Activated naive CD8-positive, alpha-beta T cell treated with anti-CD3 and anti-CD28 coated beads, Interleukin-2, amount 50 U/mL, for 24 hours (primary cell): ENCODE measurements at regions not wholly inside any gene's neighbourhood (a gene's known extent, or its start where the extent isn't known, plus 50 kb on each side); places are given as distances from the start of the nearest gene placed in this dataset.

Experiments
- ATAC-seq: fragments of 150-1000 bp; cut with Tn5 transposase; one replicate; pipeline ENCODE4 v1.10.0; 2021
- DNase-seq: peaks from one replicate; pipeline ENCODE4 v3.0.0; 2021
- H3K27ac Mint-ChIP-seq: one replicate; pipeline ENCODE4 v1.8.0; 2021; ENCODE audit warnings: mild to moderate bottlenecking, mixed read lengths
- H3K27me3 Mint-ChIP-seq: one replicate; pipeline ENCODE4 v1.8.0; 2021; ENCODE audit warnings: mixed read lengths
- H3K36me3 Mint-ChIP-seq: one replicate; pipeline ENCODE4 v1.8.0; 2021; ENCODE audit warnings: low read depth, mixed read lengths
- H3K4me1 Mint-ChIP-seq: one replicate; pipeline ENCODE4 v1.8.0; 2021; ENCODE audit warnings: mixed read lengths
- H3K4me3 Mint-ChIP-seq: one replicate; pipeline ENCODE4 v1.8.0; 2021; ENCODE audit warnings: mild to moderate bottlenecking, moderate library complexity, mixed read lengths
- H3K9me3 Mint-ChIP-seq: one replicate; pipeline ENCODE4 v1.8.0; 2021; ENCODE audit warnings: mixed read lengths

GRCh38 chr5:124858612-124859011, 112.2 kb upstream of the ZNF608 start:
- no peak for ATAC-seq
- H3K4me1 Mint-ChIP-seq, result no peaks in the 10 kb centered on the region
- H3K27ac Mint-ChIP-seq, result no peak overlapping the region
- H3K27me3 Mint-ChIP-seq, result no peaks in the 10 kb centered on the region
- no peak overlapping the region for H3K4me3 Mint-ChIP-seq
- no peaks in the 10 kb centered on the region for H3K36me3 Mint-ChIP-seq
- no peak for DNase-seq
- no peaks in the 10 kb centered on the region for H3K9me3 Mint-ChIP-seq

DNA sequence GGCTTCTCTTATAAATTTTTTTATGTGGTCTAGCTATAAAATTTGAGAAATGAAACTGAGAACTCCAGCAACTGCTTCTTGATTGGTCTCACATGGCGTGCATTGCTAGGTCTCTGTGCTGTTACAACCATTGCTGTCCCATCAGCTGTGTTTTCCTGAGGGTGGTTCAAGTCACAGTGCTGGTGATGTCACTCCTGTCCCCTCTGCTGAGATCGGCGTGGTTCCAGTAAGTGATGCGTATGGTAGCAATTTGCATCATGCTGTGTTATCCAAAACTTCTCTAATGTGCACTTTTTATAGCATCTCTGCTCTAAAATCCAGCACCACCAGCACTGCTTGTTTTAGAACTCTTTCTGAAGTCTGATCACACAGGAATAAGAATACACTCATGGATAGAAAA, 112.6 kb upstream of the ZNF608 start:
- Mint-ChIP-seq H3K36me3 (no peaks in the 10 kb centered on the region), H3K9me3 (no peaks in the 10 kb centered on the region), H3K4me3 (no peak overlapping the region), H3K27ac (no peak overlapping the region), H3K27me3 (no peaks in the 10 kb centered on the region), H3K4me1 (no peaks in the 10 kb centered on the region)
- DNase-seq (no peak), ATAC-seq (peak; percentile 28)

- DNase-seq (no peak), ATAC-seq (no peak)
- no peaks in the 10 kb centered on the region for H3K27me3 Mint-ChIP-seq
- no peaks in the 10 kb centered on the region for H3K4me1 Mint-ChIP-seq
- no peak overlapping the region for H3K4me3 Mint-ChIP-seq
- H3K9me3 Mint-ChIP-seq, result no peaks in the 10 kb centered on the region
- no peak overlapping the region for H3K27ac Mint-ChIP-seq
- H3K36me3 Mint-ChIP-seq, result no peaks in the 10 kb centered on the region
These were observed 113.3 kb upstream of the ZNF608 start for GRCh38 chr5:124859556-124860290.

- H3K9me3 Mint-ChIP-seq, result no peaks in the 10 kb centered on the region
- DNase-seq (no peak), ATAC-seq (no peak)
- no peak overlapping the region for H3K4me3 Mint-ChIP-seq
- H3K27ac Mint-ChIP-seq, result no peak overlapping the region
- H3K27me3 Mint-ChIP-seq, result no peaks in the 10 kb centered on the region
- H3K36me3 Mint-ChIP-seq, result no peaks in the 10 kb centered on the region
- H3K4me1 Mint-ChIP-seq, result no peaks in the 10 kb centered on the region
These were observed 113.8 kb upstream of the ZNF608 start for GRCh38 chr5:124860291-124860655.

GRCh38 chr5:124865066-124865465, 118.6 kb upstream of the ZNF608 start:
- DNase-seq, result no peak
- Mint-ChIP-seq H3K9me3 (no peaks in the 10 kb centered on the region), H3K36me3 (no peaks in the 10 kb centered on the region), H3K4me1 (peaks cover 13% of the 10 kb centered on the region), H3K27ac (no peak overlapping the region), H3K27me3 (no peaks in the 10 kb centered on the region), H3K4me3 (no peak overlapping the region)
- ATAC-seq, result no peak

- Mint-ChIP-seq H3K4me1 (peaks cover 13% of the 10 kb centered on the region), H3K27me3 (no peaks in the 10 kb centered on the region), H3K4me3 (no peak overlapping the region), H3K36me3 (no peaks in the 10 kb centered on the region), H3K27ac (no peak overlapping the region), H3K9me3 (no peaks in the 10 kb centered on the region)
- no peak for DNase-seq
- ATAC-seq, result no peak
These were observed 119.3 kb upstream of the ZNF608 start for GRCh38 chr5:124865603-124866354.

DNA sequence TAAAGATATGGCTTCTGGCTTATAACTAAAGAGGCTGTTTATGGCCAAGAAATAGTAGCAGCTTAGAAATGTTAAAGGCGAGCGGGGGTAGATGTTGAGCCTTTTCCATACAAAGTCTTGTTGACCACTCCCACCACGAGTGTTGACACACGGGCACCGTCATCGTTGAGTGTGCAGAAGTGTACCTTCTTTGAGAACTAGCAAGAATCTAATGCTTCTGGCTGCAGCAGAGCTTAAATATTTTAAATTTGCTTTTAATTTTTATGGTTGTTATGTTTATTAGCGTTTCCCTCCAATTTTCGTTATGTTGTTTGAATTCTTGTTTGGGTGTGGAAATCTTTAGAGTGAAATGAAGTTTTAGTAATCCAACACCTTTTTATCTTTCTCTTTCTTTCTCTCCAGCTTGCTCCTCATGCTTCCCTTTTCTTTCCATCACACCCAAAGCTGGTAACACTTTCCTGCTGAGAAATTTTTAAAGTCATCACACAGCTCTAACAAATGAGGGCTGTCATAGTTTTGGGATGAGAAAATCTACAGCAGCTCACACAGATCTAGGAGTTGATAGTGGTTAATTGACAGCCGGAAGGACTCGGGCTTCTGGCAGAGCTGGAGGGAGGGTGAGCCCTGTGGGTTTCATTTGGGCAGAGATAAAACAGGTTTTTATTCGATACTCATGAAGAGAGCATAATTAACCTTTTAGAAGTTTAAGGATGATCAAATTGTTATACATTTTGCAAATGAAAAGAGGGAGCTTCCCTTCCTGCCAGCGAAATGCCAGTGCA, 120.1 kb upstream of the ZNF608 start:
- Mint-ChIP-seq H3K27ac (peak overlapping the region; percentile 22), H3K27me3 (no peaks in the 10 kb centered on the region), H3K4me1 (peaks cover 13% of the 10 kb centered on the region), H3K36me3 (no peaks in the 10 kb centered on the region), H3K9me3 (no peaks in the 10 kb centered on the region), H3K4me3 (no peak overlapping the region)
- no peak for DNase-seq
- ATAC-seq, result no peak

GRCh38 chr5:124867137-124867704, 120.8 kb upstream of the ZNF608 start:
- H3K27me3 Mint-ChIP-seq, result no peaks in the 10 kb centered on the region
- DNase-seq, result no peak
- H3K36me3 Mint-ChIP-seq, result no peaks in the 10 kb centered on the region
- H3K4me3 Mint-ChIP-seq, result no peak overlapping the region
- peaks cover 13% of the 10 kb centered on the region for H3K4me1 Mint-ChIP-seq
- no peak overlapping the region for H3K27ac Mint-ChIP-seq
- no peak for ATAC-seq
- H3K9me3 Mint-ChIP-seq, result no peaks in the 10 kb centered on the region

GRCh38 chr5:124868676-124869075, 122.2 kb upstream of the ZNF608 start:
- Mint-ChIP-seq H3K36me3 (no peaks in the 10 kb centered on the region), H3K4me3 (no peak overlapping the region), H3K27me3 (no peaks in the 10 kb centered on the region), H3K9me3 (no peaks in the 10 kb centered on the region), H3K27ac (no peak overlapping the region), H3K4me1 (peaks cover 13% of the 10 kb centered on the region)
- no peak for ATAC-seq
- DNase-seq, result no peak

DNA sequence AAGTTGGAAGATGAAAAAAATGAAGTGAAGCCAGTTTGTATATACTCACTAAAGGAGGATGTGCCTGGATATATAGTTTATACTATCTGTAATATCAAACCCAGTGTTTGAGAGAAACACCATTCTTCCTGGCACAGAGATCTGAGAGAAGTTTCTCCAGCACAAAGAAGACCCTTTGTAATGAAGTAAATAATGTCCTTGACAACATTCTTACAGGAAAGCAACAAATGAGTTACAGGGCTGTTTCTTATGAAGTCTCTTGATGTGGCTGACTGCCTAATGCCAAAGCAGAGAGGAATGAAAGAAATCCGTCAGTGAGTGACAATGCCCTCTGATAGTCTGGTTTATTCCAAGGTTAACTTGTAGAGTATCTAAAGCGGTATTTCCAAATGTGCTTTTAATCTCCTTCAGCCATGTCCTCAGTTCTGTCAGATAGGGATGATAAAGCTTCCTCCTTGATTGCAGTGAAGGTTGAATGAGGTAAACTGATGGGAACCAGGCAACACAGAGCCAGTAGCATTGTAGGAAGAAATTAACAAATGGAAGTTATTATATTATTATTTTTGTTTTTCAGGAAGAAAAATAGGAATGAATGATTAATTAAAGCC, 123.1 kb upstream of the ZNF608 start:
- DNase-seq, result no peak
- ATAC-seq, result no peak
- H3K4me3 Mint-ChIP-seq, result no peak overlapping the region
- no peaks in the 10 kb centered on the region for H3K27me3 Mint-ChIP-seq
- H3K9me3 Mint-ChIP-seq, result no peaks in the 10 kb centered on the region
- no peak overlapping the region for H3K27ac Mint-ChIP-seq
- peaks cover 13% of the 10 kb centered on the region for H3K4me1 Mint-ChIP-seq
- H3K36me3 Mint-ChIP-seq, result no peaks in the 10 kb centered on the region

GRCh38 chr5:124870070-124870469, 123.6 kb upstream of the ZNF608 start:
- Mint-ChIP-seq H3K27me3 (no peaks in the 10 kb centered on the region), H3K4me3 (no peak overlapping the region), H3K9me3 (no peaks in the 10 kb centered on the region), H3K36me3 (no peaks in the 10 kb centered on the region), H3K27ac (no peak overlapping the region), H3K4me1 (peaks cover 13% of the 10 kb centered on the region)
- no peak for DNase-seq
- no peak for ATAC-seq

DNA sequence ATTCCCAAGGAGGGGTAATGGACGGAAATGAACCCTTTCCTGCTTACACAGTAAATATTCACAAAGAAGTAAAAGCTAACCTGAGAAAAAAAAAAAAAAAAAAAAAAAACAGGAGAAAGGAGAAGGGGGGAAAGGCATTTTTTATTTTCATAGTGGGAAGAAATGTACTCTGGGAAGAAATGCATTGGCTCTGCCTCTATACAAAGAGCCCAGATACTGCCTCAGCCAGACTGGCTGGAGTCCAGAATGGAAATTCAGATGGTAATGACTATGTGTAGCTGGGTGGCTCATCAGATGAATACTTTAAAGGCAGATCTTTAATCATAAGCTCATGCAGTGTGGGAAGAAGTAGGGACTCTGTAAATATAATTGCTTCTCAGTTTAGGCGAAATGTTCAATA, 124.9 kb upstream of the ZNF608 start:
- Mint-ChIP-seq H3K4me3 (no peak overlapping the region), H3K36me3 (no peaks in the 10 kb centered on the region), H3K27ac (no peak overlapping the region), H3K27me3 (no peaks in the 10 kb centered on the region), H3K9me3 (no peaks in the 10 kb centered on the region), H3K4me1 (peaks cover 8% of the 10 kb centered on the region)
- ATAC-seq (no peak), DNase-seq (no peak)

DNA sequence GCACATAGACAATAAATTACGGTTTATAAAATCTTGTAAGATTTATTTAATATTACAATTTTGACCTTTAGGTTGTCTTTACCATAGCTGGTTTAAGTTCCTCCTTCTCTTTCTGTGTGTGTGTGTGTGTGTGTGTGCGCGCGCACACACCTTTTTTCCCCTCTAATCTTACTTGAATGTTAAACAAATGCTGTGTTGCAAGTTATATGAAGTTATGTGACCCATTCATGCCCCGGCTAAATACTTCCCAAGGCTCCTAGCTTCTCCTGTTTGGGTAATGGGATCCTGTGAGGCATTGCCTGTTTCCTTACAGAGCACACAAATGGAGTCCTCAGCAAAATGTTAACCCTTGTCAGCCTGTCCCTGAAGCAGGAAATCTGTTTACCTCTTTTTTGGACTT, 125.6 kb upstream of the ZNF608 start:
- ATAC-seq (no peak), DNase-seq (no peak)
- H3K27me3 Mint-ChIP-seq, result no peaks in the 10 kb centered on the region
- H3K9me3 Mint-ChIP-seq, result peaks cover 4% of the 10 kb centered on the region
- H3K4me3 Mint-ChIP-seq, result no peak overlapping the region
- H3K27ac Mint-ChIP-seq, result no peak overlapping the region
- no peaks in the 10 kb centered on the region for H3K36me3 Mint-ChIP-seq
- H3K4me1 Mint-ChIP-seq, result peaks cover under 1% of the 10 kb centered on the region

- Mint-ChIP-seq H3K27ac (no peak overlapping the region), H3K4me1 (no peaks in the 10 kb centered on the region), H3K36me3 (no peaks in the 10 kb centered on the region), H3K9me3 (peaks cover 4% of the 10 kb centered on the region), H3K27me3 (no peaks in the 10 kb centered on the region), H3K4me3 (no peak overlapping the region)
- no peak for DNase-seq
- ATAC-seq, result no peak
These were observed 126.2 kb upstream of the ZNF608 start for GRCh38 chr5:124872615-124873014.
